Cerebellar nuclear complex (tissue), 1 donor: ENCODE measurements at regions not wholly inside any gene's neighbourhood (a gene's known extent, or its start where the extent isn't known, plus 50 kb on each side); places are given as distances from the start of the nearest gene placed in this dataset.

Experiments
- DNase-seq, 2 experiments: peaks; one replicate each; lab custom pipeline; 2025; lab: John Stamatoyannopoulos, UW

DNA sequence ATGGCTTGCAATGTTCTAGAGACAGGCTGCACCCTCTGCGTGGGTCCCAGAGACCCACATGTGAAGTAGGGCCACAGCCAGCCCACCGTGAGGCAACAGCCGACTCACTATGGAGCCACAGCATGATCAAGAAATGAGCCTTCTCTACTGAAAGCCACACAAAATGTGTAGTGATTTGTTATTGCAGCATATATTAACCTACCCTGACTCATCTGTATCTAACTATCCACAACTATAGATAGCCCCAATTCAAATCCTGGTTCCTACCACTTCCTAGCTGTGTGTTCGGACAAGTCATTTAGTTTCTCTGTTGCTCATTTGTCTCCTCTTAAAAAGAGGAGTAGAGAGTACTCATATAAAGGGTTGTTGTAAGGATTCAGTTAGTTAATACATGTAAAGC lies 1152.3 kb downstream of the BCL11B start:
- no peak for DNase-seq

DNA sequence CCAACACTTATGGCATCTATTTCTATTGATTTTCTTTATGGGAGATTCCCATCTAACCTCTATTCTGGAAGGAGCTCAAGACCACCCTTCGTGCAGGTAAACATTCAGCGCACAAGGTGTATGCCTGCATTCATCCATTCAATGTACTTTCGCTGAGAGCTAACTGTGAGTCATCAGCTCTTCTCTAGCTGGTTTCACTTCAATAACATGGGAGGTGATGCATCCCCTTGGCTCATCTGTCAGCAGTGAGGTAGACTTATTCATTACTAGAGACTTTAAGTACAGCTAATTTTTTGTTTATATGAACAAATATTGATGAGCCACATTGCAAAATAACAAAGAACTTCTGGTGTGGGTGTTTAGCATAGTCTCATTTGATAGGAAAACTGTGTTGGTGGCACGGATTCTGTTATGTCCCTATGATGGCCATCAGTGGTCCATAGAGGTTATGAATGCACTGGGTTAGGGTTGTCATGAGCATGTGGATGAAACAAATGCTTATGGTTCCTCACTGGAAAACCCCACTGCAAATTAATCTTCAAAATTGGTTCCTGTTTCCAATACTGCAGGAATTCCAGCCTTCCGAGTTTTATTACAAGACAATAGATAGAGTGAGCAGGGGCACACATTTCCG lies 1151.0 kb downstream of the BCL11B start:
- no peak for DNase-seq

GRCh38 chr14:98122527-98122926 lies 1149.5 kb downstream of the BCL11B start:
- DNase-seq = no peak

GRCh38 chr14:98130691-98131090 lies 1141.3 kb downstream of the BCL11B start:
- peak in 1 of 2 experiments; percentile 31 for DNase-seq

DNA sequence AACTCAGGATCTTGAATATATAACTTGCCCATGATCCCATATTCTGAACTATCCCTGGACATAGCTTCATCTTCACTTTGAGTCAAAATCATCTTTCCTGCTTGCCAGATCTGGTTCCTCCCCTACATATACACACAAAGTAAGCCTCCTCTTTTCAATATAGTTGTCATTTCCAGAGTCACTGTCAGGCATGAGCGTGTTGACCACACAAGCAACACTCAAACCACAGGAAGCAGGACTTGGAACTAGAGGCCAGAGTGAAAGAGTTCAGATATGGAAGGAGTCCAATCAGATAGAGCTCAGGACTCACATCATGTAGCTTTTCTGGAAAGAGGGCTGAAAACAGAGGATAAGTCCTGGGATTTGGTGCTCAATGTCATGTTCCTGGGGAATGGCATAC lies 1140.6 kb downstream of the BCL11B start:
- no peak for DNase-seq

DNA sequence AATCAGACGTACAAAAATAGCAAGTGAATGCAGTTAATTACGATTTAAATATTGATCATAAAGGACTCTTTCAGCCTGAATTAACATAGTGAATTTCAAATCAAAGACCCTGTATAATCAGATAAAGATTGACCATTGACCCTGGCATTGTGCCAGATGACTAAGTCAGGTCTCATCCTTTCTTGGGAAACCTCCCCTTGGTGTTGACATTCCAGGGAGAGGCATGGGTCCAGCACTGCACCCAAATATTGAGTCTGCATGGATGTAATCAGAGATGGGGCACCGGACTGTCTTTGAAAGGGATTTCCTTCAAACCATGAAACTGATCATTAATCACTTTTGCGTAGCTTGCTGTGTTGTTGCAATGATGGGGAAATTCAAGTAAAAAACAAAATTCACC lies 1138.2 kb downstream of the BCL11B start:
- DNase-seq = no peak

DNA sequence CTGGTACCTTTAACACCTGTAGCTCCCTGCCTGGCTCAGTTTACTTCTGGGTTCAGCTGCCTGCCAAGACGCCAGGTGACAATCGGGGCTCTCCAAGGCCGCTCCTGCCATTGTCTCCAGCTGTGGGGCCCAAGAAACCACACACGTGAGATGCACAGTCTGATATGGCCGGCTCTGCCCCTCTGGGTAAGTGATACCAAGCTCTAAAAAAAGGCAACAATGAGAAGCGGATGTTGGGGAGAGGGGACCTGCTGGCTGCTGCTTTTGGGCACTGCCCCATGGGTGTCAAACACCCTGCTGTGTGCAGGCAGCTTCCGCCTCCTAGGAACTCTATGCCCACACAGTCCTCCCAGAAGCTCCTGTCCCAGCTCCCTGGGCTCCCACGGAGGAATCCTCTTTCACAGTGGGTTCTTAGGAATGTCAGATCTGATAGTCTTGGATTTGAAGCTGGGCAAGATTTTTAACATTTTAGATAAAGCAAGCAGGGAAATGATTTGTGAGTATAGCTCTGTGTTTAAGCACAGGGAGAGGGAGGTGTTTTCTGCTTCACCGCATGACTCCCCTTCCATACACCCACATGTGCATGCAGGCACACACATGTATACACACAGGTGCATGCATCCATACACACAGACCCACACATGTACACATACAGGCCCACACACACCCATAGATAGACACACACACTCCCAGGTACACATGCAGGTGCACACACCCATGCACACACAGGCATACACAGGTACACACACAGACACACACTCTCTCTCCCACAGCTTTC lies 1135.8 kb downstream of the BCL11B start:
- DNase-seq = no peak

DNA sequence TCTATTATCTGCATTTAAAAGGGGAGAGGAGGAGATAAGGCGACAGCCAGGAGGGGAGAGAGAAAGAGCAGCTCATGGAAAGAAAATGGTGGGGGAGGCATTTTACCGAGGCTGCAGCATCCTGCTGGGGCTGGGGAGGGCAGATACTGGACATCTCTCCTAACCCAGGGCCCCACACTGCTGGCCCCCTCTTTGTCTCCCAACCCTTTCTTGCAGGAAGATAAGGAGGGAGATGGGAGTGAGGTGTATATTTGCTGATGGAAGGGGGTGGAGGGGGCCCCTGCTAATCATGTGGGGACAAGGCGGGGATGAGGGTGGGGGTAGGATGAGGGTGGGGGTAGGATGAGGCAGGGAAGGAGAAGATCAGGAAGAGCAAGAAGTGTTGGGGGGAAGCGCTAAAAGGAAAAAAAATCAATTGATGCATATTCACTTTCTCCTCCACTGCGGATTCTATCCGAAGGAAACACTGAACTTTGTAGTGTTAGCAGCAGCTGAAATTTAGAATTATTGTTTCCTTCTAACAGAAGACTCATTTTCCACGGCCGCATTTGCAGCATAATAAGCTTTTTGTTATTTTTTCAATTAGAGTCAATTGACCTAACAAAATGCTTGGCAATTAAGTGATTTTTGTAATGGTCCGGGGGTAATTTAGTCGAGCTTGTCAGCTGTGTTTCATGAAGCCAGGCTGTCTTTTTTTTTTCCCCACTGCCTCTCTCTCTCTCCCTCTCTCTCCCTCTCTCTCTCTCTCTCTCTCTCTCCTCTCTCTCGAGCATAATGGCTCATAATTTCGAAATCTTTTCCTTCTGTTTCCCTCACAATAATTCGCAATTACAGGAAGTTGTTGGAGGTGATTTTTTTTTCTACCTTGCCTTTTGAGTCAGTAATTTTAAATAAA lies 1134.6 kb downstream of the BCL11B start:
- DNase-seq = no peak

DNA sequence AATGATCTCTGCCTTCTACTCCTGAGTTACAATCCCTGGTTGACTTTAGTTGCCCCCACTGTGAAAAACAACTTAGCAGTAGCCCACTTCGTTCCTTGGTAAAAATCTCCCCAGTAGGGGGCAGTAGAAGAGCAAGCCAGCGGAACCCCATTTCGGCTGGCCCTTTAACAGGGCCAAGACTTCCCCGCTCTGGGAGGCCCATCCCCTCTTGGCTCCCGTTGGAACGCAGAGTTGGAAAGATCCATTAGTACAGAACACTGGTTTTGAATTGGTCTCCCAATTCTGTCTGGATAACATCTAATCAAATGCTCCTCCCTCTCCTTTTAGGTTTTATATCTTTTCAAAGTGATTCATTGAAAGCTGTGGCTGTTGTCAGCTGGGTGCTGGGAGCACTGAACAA lies 1133.3 kb downstream of the BCL11B start:
- DNase-seq = no peak

- no peak for DNase-seq
Observed at GRCh38 chr14:98140862-98141530, 1131.0 kb downstream of the BCL11B start.

- no peak for DNase-seq
Observed at GRCh38 chr14:98143566-98143965, 1128.4 kb downstream of the BCL11B start.

DNA sequence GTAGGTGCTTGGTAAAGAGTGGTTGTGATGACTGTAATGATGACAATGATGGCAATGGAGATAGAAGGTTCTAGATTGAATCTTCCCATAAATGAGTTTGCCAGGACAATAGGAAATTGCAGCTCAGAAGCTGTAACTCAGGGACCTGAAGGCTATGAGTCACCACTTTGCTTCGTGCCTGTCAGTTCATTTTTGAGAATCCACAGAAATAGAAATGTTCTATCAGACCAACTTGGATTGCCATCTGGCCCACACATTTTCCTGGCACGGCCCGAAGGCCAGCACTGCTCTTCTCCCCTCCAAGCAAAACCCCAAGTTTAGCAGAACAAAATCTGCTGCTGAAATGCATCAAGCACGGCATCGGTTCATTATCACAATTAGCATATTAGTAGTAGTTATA lies 1127.0 kb downstream of the BCL11B start:
- peak; percentile 78 to 93 for DNase-seq

GRCh38 chr14:98146416-98146815 lies 1125.6 kb downstream of the BCL11B start:
- peak; percentile 72 to 89 for DNase-seq

- DNase-seq = no peak
Observed at GRCh38 chr14:98154254-98154653, 1117.7 kb downstream of the BCL11B start.

- DNase-seq = no peak
Observed at GRCh38 chr14:98156411-98156810, 1115.6 kb downstream of the BCL11B start.

GRCh38 chr14:98160901-98161300 lies 1111.1 kb downstream of the BCL11B start:
- DNase-seq = no peak

- DNase-seq = no peak
Observed at GRCh38 chr14:98161356-98161755, 1110.6 kb downstream of the BCL11B start.

- DNase-seq = no peak
Observed at GRCh38 chr14:98162856-98163805, 1108.9 kb downstream of the BCL11B start.

- no peak for DNase-seq
Observed at GRCh38 chr14:98163873-98164272, 1108.1 kb downstream of the BCL11B start.

- DNase-seq = no peak
Observed at GRCh38 chr14:98165976-98166375, 1106.0 kb downstream of the BCL11B start.

- no peak for DNase-seq
Observed at GRCh38 chr14:98167275-98167674, 1104.7 kb downstream of the BCL11B start.
